ENCODE measurements at regions not wholly inside any gene's neighbourhood (a gene's known extent, or its start where the extent isn't known, plus 50 kb on each side); places are given as distances from the start of the nearest gene placed in this dataset.

DNA sequence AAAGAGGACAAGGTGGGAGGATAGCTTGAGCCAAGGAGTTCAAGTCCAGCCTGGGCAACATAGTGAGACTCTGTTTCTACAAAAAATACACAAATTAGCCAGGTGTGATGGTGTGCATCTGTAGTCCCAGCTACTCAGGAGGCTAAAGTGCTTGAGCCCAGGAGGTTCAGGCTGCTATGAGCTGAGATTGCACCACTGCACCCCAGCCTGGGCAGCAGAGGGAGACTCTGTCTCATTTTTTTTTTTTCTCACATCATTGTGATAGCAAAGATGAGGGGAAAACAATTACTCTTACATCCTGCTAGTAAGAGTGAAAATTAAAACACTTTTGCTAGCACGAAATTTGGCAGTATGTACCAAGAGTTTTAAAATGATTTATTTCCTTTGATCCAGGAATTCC lies 463.7 kb downstream of the TMEM135 start:
- TF ChIP-seq, protein P1, sequence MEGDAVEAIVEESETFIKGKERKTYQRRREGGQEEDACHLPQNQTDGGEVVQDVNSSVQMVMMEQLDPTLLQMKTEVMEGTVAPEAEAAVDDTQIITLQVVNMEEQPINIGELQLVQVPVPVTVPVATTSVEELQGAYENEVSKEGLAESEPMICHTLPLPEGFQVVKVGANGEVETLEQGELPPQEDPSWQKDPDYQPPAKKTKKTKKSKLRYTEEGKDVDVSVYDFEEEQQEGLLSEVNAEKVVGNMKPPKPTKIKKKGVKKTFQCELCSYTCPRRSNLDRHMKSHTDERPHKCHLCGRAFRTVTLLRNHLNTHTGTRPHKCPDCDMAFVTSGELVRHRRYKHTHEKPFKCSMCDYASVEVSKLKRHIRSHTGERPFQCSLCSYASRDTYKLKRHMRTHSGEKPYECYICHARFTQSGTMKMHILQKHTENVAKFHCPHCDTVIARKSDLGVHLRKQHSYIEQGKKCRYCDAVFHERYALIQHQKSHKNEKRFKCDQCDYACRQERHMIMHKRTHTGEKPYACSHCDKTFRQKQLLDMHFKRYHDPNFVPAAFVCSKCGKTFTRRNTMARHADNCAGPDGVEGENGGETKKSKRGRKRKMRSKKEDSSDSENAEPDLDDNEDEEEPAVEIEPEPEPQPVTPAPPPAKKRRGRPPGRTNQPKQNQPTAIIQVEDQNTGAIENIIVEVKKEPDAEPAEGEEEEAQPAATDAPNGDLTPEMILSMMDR (conservative IDR thresholded peaks at IDR 0.05 in 1 of 2, IDR thresholded peaks at IDR 0.05 in 1 of 2; ENCODE audit: low read depth in 1 of 2, low read length in 2 of 2): no peak
- TF ChIP-seq EZH2 (IDR thresholded peaks at IDR 0.05; ENCODE audit: low read length, missing control alignments): no peak
